HG03103 (cell line): ENCODE measurements at regions not wholly inside any gene's neighbourhood (a gene's known extent, or its start where the extent isn't known, plus 50 kb on each side); places are given as distances from the start of the nearest gene placed in this dataset.

Experiments used
- ATAC-seq: cut with Tn5 transposase; IDR thresholded peaks from one replicate; pipeline ENCODE4 v1.9.1; 2021; ENCODE audit warnings: low read depth; ENCODE audit not compliant: unreplicated experiment

GRCh38 chr9:13383216-13383615 is 103.7 kb upstream of the MPDZ start:
- no peak for ATAC-seq

GRCh38 chr9:13382595-13382994 is 103.1 kb upstream of the MPDZ start:
- ATAC-seq: no peak

GRCh38 chr9:13380903-13381302 is 101.4 kb upstream of the MPDZ start:
- ATAC-seq: no peak

- no peak for ATAC-seq
These were observed 98.7 kb upstream of the MPDZ start for GRCh38 chr9:13378154-13378553.

GRCh38 chr9:13377171-13377925 is 97.9 kb upstream of the MPDZ start:
- ATAC-seq: no peak

GRCh38 chr9:13372510-13372909 is 93.0 kb upstream of the MPDZ start:
- ATAC-seq: no peak

- no peak for ATAC-seq
These were observed 89.9 kb upstream of the MPDZ start for GRCh38 chr9:13369431-13369830.

GRCh38 chr9:13367784-13368183 is 88.3 kb upstream of the MPDZ start:
- no peak for ATAC-seq

- ATAC-seq: no peak
These were observed 84.9 kb upstream of the MPDZ start for GRCh38 chr9:13364271-13365000.

GRCh38 chr9:13361076-13361475 is 81.6 kb upstream of the MPDZ start:
- no peak for ATAC-seq

GRCh38 chr9:13360188-13360587 is 80.7 kb upstream of the MPDZ start:
- ATAC-seq: no peak

- no peak for ATAC-seq
These were observed 78.6 kb upstream of the MPDZ start for GRCh38 chr9:13358128-13358527.

- no peak for ATAC-seq
These were observed 75.2 kb upstream of the MPDZ start for GRCh38 chr9:13354733-13355132.

- ATAC-seq: no peak
These were observed 73.0 kb upstream of the MPDZ start for GRCh38 chr9:13352451-13352979.

GRCh38 chr9:13351778-13352386 is 72.4 kb upstream of the MPDZ start:
- no peak for ATAC-seq

- ATAC-seq: no peak
These were observed 53.1 kb upstream of the MPDZ start for GRCh38 chr9:13332571-13332970.

- no peak for ATAC-seq
These were observed 51.8 kb upstream of the MPDZ start for GRCh38 chr9:13331320-13331719.

- ATAC-seq: no peak
These were observed 51.0 kb upstream of the MPDZ start for GRCh38 chr9:13330396-13331004.
